ENCODE measurements at regions not wholly inside any gene's neighbourhood (a gene's known extent, or its start where the extent isn't known, plus 50 kb on each side); places are given as distances from the start of the nearest gene placed in this dataset.

DNA sequence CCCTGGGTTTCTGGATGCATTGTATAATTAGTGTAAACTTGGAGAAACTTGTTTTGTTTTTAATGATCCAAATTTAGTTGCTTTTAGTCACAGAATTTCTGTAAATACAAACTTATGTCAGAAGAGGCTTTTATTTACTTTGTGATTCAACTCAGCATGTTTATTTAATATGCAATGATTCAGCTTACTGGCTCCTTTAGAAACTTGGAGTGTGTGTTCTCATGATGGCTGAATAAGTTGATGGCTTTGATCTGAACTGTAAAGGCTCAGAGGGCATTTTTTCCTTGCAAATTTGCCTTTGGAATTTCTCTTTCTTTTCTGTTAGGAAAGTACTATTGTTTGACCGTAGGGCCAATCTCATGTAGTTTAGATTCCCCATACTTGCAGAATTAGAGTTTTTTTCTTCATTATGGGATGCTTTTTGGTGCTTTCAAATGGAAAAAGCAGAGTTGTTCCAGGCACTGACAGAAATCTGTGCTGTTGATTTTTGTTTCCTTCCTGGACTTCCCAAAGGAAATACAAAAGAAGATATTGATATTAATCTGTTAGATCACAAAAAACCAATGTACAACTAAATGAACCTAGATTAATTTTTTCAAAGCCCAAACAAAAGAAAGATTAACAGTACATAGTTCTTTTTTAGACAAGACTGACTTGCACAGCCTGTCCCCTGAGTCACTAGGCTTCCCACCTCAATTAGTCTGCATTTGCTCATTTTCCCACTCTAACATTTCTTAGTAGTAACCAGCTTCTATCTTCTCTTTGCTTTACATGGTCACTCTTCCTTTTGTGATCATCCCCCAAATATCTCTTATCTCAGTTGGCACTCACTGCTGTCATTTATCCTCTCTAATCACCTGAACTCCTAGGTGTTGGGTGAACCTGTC, 96.8 kb upstream of the AGR3 start:
- H3K27ac ChIP-seq (ENCODE audit: low read depth, low read length) = peak overlapping the region; percentile 67

DNA sequence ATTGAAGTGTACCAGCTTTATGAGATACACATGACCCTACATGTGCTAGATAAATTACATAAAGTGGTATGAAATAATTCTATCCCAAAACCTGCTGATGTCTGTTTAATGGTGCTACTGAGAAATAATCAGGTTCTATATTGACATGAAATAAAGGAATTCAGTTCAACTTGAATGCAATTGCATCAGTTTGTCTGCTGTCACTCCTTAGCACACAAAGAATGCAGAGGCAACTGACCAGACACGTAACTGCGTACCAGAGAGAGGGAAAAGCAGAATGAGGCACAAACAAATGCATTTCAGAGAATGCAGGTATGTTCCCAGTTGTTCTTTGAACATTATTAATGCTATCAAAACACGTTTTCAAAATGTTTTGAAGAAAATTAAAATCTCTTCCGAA, 98.8 kb upstream of the AGR3 start:
- no peaks in the 10 kb centered on the region for H3K27me3 ChIP-seq (ENCODE audit: control insufficient read depth, insufficient read depth, low read length)
- H3K27ac ChIP-seq (ENCODE audit: low read depth, low read length) = no peak overlapping the region
- H3K9me3 ChIP-seq (ENCODE audit: control insufficient read depth, insufficient read depth, low read length) = no peaks in the 10 kb centered on the region
- H3K9ac ChIP-seq (ENCODE audit: low read depth, low read length) = no peak overlapping the region
- no peak overlapping the region for H3K4me3 ChIP-seq (ENCODE audit: low read depth, low read length)
- no peaks in the 10 kb centered on the region for H3K36me3 ChIP-seq (ENCODE audit: control insufficient read depth, insufficient read depth, low read length)
- H3K4me1 ChIP-seq (ENCODE audit: control insufficient read depth, insufficient read depth, low read length) = peaks cover 17% of the 10 kb centered on the region

More for the DNA sequence above, 96.8 kb upstream of the AGR3 start:
- Histone ChIP-seq H3K4me1 (ENCODE audit: control insufficient read depth, insufficient read depth, low read length) (peaks cover 17% of the 10 kb centered on the region), H3K9ac (ENCODE audit: low read depth, low read length) (no peak overlapping the region), H3K4me3 (ENCODE audit: low read depth, low read length) (no peak overlapping the region), H3K27me3 (ENCODE audit: control insufficient read depth, insufficient read depth, low read length) (no peaks in the 10 kb centered on the region), H3K9me3 (ENCODE audit: control insufficient read depth, insufficient read depth, low read length) (no peaks in the 10 kb centered on the region), H3K36me3 (ENCODE audit: control insufficient read depth, insufficient read depth, low read length) (no peaks in the 10 kb centered on the region)

DNA sequence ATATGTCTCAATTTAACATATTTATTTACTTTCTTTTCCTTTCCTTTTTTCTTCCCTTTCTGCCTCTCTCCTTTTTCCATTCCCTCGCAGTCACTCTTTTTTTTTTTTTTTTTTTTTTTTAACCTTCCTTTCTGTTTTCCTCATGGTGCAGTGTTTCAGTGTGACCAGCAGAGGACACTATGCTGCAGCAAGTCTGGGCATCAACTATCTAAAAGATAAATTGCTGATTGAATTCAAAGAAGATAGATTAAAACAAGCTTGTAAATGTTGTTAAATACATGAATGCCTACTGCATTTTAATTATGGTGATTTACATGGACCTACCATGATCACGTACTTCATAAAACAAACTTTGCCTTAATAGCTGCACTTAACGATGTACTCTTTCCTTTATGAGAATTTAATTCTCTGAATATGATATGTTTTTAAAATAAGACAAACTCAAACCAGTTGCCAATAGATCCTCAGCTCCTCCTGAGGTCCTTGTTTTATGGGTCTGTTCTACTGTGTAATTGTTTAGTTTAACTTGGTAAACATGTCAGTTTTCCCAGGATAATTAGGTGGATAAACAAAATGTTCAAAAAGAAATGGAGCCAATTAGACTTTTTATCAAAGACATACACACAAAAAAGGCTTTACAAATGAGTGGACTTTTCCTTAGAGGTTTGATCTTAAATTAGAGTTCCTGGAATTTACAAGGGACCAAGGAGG, 101.0 kb upstream of the AGR3 start:
- Histone ChIP-seq H3K4me1 (ENCODE audit: control insufficient read depth, insufficient read depth, low read length) (peaks cover 14% of the 10 kb centered on the region), H3K36me3 (ENCODE audit: control insufficient read depth, insufficient read depth, low read length) (no peaks in the 10 kb centered on the region), H3K27me3 (ENCODE audit: control insufficient read depth, insufficient read depth, low read length) (no peaks in the 10 kb centered on the region), H3K9ac (ENCODE audit: low read depth, low read length) (no peak overlapping the region), H3K4me3 (ENCODE audit: low read depth, low read length) (no peak overlapping the region), H3K27ac (ENCODE audit: low read depth, low read length) (no peak overlapping the region), H3K9me3 (ENCODE audit: control insufficient read depth, insufficient read depth, low read length) (no peaks in the 10 kb centered on the region)

DNA sequence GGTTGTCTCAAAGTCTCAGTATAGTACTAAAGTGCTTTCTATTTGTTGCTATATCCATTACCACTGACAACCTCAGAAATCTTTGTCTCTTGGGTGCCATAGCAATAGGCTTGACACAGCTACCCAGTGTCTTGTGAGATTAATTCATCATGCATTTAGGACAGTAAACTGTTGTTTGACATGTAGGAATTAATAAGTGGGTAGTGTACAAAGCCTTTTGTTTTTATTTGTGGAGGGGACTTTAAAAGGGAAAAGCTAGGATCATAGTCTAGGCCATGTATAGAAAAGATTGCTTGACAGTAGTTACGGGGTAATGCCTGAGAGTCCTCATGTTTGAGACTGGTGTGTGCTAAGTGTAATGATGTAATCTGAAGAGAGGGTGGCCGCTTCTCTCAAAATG, 102.6 kb upstream of the AGR3 start:
- Histone ChIP-seq H3K4me3 (ENCODE audit: low read depth, low read length) (no peak overlapping the region), H3K9me3 (ENCODE audit: control insufficient read depth, insufficient read depth, low read length) (no peaks in the 10 kb centered on the region), H3K9ac (ENCODE audit: low read depth, low read length) (no peak overlapping the region), H3K36me3 (ENCODE audit: control insufficient read depth, insufficient read depth, low read length) (no peaks in the 10 kb centered on the region), H3K4me1 (ENCODE audit: control insufficient read depth, insufficient read depth, low read length) (no peaks in the 10 kb centered on the region), H3K27ac (ENCODE audit: low read depth, low read length) (no peak overlapping the region), H3K27me3 (ENCODE audit: control insufficient read depth, insufficient read depth, low read length) (no peaks in the 10 kb centered on the region)

DNA sequence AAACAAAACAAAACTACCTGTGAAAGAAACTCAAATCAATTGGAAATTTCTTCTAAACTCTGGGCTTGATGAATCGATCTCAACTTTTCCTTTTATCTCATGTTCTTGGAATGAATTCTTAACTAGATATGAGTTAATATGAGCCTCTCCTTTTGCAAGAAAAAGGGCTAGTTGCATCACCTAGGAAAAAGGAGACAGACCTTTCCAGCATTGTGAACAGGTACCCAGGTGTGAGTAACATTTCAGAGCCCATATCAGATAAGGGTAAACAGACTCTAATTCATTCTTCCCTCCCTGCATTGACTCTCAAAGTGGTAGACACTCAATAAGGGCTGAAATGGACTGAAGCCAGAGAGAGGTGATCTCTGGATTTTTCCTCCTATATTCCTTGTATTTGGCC, 103.8 kb upstream of the AGR3 start:
- no peak overlapping the region for H3K27ac ChIP-seq (ENCODE audit: low read depth, low read length)
- H3K4me3 ChIP-seq (ENCODE audit: low read depth, low read length) = no peak overlapping the region
- no peaks in the 10 kb centered on the region for H3K27me3 ChIP-seq (ENCODE audit: control insufficient read depth, insufficient read depth, low read length)

DNA sequence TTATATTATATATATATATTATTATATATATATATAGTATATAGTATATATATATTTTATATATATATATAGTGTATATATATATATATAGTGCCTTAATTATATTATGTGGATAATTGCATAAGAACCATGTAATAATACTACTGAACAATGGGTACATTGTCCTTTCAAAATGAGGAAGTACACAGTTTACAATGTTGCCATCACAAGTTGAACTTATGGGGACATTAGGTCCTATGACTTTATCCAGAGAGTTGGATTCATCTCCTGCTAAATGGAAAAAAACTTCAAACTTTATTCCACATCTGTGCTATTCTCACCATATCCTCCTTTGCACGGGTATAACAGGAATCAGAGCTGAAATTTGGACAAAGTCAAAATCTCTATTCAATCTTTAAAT, 105.0 kb upstream of the AGR3 start:
- Histone ChIP-seq H3K9me3 (ENCODE audit: control insufficient read depth, insufficient read depth, low read length) (no peaks in the 10 kb centered on the region), H3K4me1 (ENCODE audit: control insufficient read depth, insufficient read depth, low read length) (no peaks in the 10 kb centered on the region), H3K4me3 (ENCODE audit: low read depth, low read length) (no peak overlapping the region), H3K27ac (ENCODE audit: low read depth, low read length) (no peak overlapping the region), H3K27me3 (ENCODE audit: control insufficient read depth, insufficient read depth, low read length) (no peaks in the 10 kb centered on the region), H3K9ac (ENCODE audit: low read depth, low read length) (no peak overlapping the region), H3K36me3 (ENCODE audit: control insufficient read depth, insufficient read depth, low read length) (no peaks in the 10 kb centered on the region)

More for the DNA sequence above, 103.8 kb upstream of the AGR3 start:
- Histone ChIP-seq H3K9ac (ENCODE audit: low read depth, low read length) (no peak overlapping the region), H3K9me3 (ENCODE audit: control insufficient read depth, insufficient read depth, low read length) (no peaks in the 10 kb centered on the region), H3K36me3 (ENCODE audit: control insufficient read depth, insufficient read depth, low read length) (no peaks in the 10 kb centered on the region), H3K4me1 (ENCODE audit: control insufficient read depth, insufficient read depth, low read length) (no peaks in the 10 kb centered on the region)

DNA sequence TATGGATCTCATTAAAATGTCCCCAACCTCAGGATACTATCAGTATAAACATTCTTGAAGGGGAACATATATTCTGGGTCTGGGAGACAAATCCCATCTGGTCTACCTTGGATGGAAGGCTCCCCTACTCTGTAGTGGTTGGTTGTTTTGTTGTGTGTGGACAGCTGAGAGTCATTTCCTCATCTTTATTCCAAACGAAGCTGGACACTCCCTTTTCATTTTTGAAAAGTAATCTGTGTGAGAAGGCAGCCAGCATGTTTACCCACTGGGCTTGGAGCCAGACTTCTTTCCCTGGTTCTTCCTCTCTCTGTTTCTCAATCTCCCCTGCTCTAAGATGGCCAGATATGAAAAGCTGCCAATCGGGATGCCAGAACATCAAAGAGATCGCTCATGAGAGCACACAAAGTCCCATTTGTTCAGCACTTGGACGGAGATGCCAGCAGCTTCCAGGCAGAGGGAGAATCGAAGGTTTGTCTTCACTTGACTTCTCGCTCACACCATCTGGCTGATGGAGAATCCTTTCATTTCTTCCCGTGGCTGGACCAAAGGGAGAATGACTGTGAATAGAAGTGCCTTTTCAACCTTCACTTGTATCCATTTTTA, 108.1 kb upstream of the AGR3 start:
- Histone ChIP-seq H3K27me3 (ENCODE audit: control insufficient read depth, insufficient read depth, low read length) (no peaks in the 10 kb centered on the region), H3K27ac (ENCODE audit: low read depth, low read length) (no peak overlapping the region), H3K4me1 (ENCODE audit: control insufficient read depth, insufficient read depth, low read length) (no peaks in the 10 kb centered on the region), H3K36me3 (ENCODE audit: control insufficient read depth, insufficient read depth, low read length) (no peaks in the 10 kb centered on the region), H3K9ac (ENCODE audit: low read depth, low read length) (no peak overlapping the region), H3K4me3 (ENCODE audit: low read depth, low read length) (no peak overlapping the region), H3K9me3 (ENCODE audit: control insufficient read depth, insufficient read depth, low read length) (no peaks in the 10 kb centered on the region)

DNA sequence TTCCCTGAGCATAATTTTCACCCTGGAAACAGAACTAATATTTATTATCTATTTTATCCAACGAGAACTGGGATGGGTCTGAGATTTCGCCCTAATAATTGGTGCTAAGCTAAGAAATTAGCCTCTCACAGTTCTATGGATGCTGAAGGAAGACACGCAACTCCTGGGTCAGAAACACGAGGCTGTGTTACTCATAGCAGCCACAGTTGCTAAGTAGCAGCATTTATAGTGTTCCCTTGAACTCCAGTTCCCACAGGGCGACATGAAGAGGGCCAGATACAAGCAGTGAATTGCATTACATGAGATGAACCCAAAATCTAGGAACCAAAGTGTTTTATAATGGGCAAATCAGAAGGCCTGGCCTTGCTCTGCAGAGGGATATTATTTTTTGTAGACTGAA, 109.8 kb upstream of the AGR3 start:
- Histone ChIP-seq H3K9ac (ENCODE audit: low read depth, low read length) (no peak overlapping the region), H3K36me3 (ENCODE audit: control insufficient read depth, insufficient read depth, low read length) (no peaks in the 10 kb centered on the region), H3K4me3 (ENCODE audit: low read depth, low read length) (no peak overlapping the region), H3K27me3 (ENCODE audit: control insufficient read depth, insufficient read depth, low read length) (no peaks in the 10 kb centered on the region), H3K4me1 (ENCODE audit: control insufficient read depth, insufficient read depth, low read length) (no peaks in the 10 kb centered on the region), H3K27ac (ENCODE audit: low read depth, low read length) (no peak overlapping the region), H3K9me3 (ENCODE audit: control insufficient read depth, insufficient read depth, low read length) (no peaks in the 10 kb centered on the region)

DNA sequence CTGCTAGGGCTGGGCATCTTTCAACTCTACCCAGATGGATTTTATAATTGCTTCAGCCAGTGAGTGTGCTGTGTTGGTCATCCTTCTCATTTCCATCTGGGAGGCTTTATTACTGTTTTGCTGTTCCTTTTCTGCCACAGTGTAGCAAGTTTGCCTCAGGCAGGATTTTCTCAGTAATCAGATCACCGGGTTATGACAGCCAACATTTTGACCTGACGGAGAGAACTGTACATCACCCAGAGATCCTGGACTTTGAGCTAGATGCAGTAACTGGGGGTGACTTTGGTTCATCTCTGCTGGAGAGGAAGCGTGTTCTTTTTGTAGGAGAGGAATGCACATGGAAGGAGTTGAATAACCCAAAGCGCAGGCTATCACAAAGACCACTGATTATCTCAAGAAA, 111.8 kb upstream of the AGR3 start:
- H3K27me3 ChIP-seq (ENCODE audit: control insufficient read depth, insufficient read depth, low read length) = no peaks in the 10 kb centered on the region
- no peaks in the 10 kb centered on the region for H3K4me1 ChIP-seq (ENCODE audit: control insufficient read depth, insufficient read depth, low read length)
- no peak overlapping the region for H3K27ac ChIP-seq (ENCODE audit: low read depth, low read length)
- H3K4me3 ChIP-seq (ENCODE audit: low read depth, low read length) = no peak overlapping the region
- H3K9me3 ChIP-seq (ENCODE audit: control insufficient read depth, insufficient read depth, low read length) = no peaks in the 10 kb centered on the region
- no peaks in the 10 kb centered on the region for H3K36me3 ChIP-seq (ENCODE audit: control insufficient read depth, insufficient read depth, low read length)
- H3K9ac ChIP-seq (ENCODE audit: low read depth, low read length) = no peak overlapping the region

DNA sequence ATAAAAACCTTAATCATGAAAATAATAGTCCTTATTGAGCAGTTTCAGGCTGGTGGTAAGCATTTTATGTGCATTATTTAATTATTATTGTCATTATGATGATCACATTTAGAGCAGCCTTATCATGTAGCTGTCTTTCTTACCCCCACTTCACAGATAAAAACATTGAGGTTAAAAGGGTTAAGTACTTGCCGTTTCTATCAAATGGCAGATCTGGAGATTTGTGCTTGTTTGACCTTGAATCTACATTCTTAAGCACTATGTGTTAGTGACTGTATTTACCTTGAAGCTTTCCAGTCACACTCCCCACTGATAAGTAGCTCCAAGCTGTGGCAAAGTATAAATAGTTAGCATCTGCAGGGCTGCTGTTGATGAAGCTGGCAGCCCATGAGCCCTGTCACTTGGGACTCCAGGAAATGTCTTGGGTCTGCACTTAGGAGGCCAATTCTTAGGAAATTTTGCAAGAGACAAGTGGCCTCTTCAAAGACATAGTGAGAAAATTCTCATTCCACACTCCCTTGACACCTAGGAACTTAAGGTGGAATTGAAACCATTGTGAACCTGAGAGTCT, 116.8 kb upstream of the AGR3 start:
- H3K9me3 ChIP-seq (ENCODE audit: control insufficient read depth, insufficient read depth, low read length) = no peaks in the 10 kb centered on the region
- H3K4me1 ChIP-seq (ENCODE audit: control insufficient read depth, insufficient read depth, low read length) = no peaks in the 10 kb centered on the region
- H3K27ac ChIP-seq (ENCODE audit: low read depth, low read length) = no peak overlapping the region
- H3K4me3 ChIP-seq (ENCODE audit: low read depth, low read length) = no peak overlapping the region
- H3K27me3 ChIP-seq (ENCODE audit: control insufficient read depth, insufficient read depth, low read length) = no peaks in the 10 kb centered on the region
- H3K36me3 ChIP-seq (ENCODE audit: control insufficient read depth, insufficient read depth, low read length) = no peaks in the 10 kb centered on the region
- no peak overlapping the region for H3K9ac ChIP-seq (ENCODE audit: low read depth, low read length)

Data from HUES48 (cell line).